ENCODE measurements at regions not wholly inside any gene's neighbourhood (a gene's known extent, or its start where the extent isn't known, plus 50 kb on each side); places are given as distances from the start of the nearest gene placed in this dataset.
"Not testable (repeated sequence)": the region's sequence is repeated elsewhere in the genome, so short reads cannot be mapped to it uniquely, and the experiment has no call there.

GRCh38 chr3:189014526-189014925 lies 157.2 kb upstream of the TPRG1 start:
- Histone ChIP-seq H3K4me1 (ENCODE audit: control insufficient read depth, insufficient read depth, low read length, poor library complexity, severe bottlenecking) (no peaks in the 10 kb centered on the region), H3K4me3 (ENCODE audit: extremely low read depth, insufficient read depth, low read length, poor library complexity, severe bottlenecking) (no peak overlapping the region), H3K27ac (ENCODE audit: low read depth, low read length, severe bottlenecking) (no peak overlapping the region), H3K9me3 (ENCODE audit: control insufficient read depth, low read length) (peaks cover 11% of the 10 kb centered on the region), H3K36me3 (ENCODE audit: control insufficient read depth, insufficient read depth, low read length) (no peaks in the 10 kb centered on the region)

GRCh38 chr3:189022576-189023466 lies 148.9 kb upstream of the TPRG1 start:
- not testable (repeated sequence) for H3K9me3 ChIP-seq (ENCODE audit: control insufficient read depth, low read length); H3K4me1 ChIP-seq (ENCODE audit: control insufficient read depth, insufficient read depth, low read length, poor library complexity, severe bottlenecking); H3K36me3 ChIP-seq (ENCODE audit: control insufficient read depth, insufficient read depth, low read length); H3K27ac ChIP-seq (ENCODE audit: low read depth, low read length, severe bottlenecking); H3K4me3 ChIP-seq (ENCODE audit: extremely low read depth, insufficient read depth, low read length, poor library complexity, severe bottlenecking)
- 82 to 93% methylated on average over 14 to 30 of the region's 39 CpGs for WGBS, 2 experiments (ENCODE audit: insufficient coverage in 2 of 2)

GRCh38 chr3:189025866-189026265 lies 145.9 kb upstream of the TPRG1 start:
- Histone ChIP-seq H3K36me3 (ENCODE audit: control insufficient read depth, insufficient read depth, low read length) (no peaks in the 10 kb centered on the region), H3K4me1 (ENCODE audit: control insufficient read depth, insufficient read depth, low read length, poor library complexity, severe bottlenecking) (no peaks in the 10 kb centered on the region), H3K4me3 (ENCODE audit: extremely low read depth, insufficient read depth, low read length, poor library complexity, severe bottlenecking) (no peak overlapping the region), H3K27ac (ENCODE audit: low read depth, low read length, severe bottlenecking) (no peak overlapping the region), H3K9me3 (ENCODE audit: control insufficient read depth, low read length) (peaks cover 5% of the 10 kb centered on the region)
- WGBS, 2 experiments (ENCODE audit: insufficient coverage in 2 of 2) = 80% methylated on average over 1 of the region's 2 CpGs; no CpG with 5 or more reads in 1 of the 2 experiments

- H3K4me3 ChIP-seq (ENCODE audit: extremely low read depth, insufficient read depth, low read length, poor library complexity, severe bottlenecking) = no peak overlapping the region
- no peaks in the 10 kb centered on the region for H3K4me1 ChIP-seq (ENCODE audit: control insufficient read depth, insufficient read depth, low read length, poor library complexity, severe bottlenecking)
- 85% methylated on average over 2 of the region's 4 CpGs; no CpG with 5 or more reads in 1 of the 2 experiments for WGBS, 2 experiments (ENCODE audit: insufficient coverage in 2 of 2)
- H3K9me3 ChIP-seq (ENCODE audit: control insufficient read depth, low read length) = peaks cover 5% of the 10 kb centered on the region
- H3K36me3 ChIP-seq (ENCODE audit: control insufficient read depth, insufficient read depth, low read length) = no peaks in the 10 kb centered on the region
- H3K27ac ChIP-seq (ENCODE audit: low read depth, low read length, severe bottlenecking) = no peak overlapping the region
These were observed 144.1 kb upstream of the TPRG1 start for GRCh38 chr3:189027626-189028155.

GRCh38 chr3:189038773-189039745 lies 132.7 kb upstream of the TPRG1 start:
- H3K27ac ChIP-seq (ENCODE audit: low read depth, low read length, severe bottlenecking) = no peak overlapping the region
- no peak overlapping the region for H3K4me3 ChIP-seq (ENCODE audit: extremely low read depth, insufficient read depth, low read length, poor library complexity, severe bottlenecking)
- WGBS, 2 experiments (ENCODE audit: insufficient coverage in 2 of 2) = 71 to 100% methylated on average over 1 to 2 of the region's 2 CpGs
- H3K9me3 ChIP-seq (ENCODE audit: control insufficient read depth, low read length) = no peaks in the 10 kb centered on the region
- no peaks in the 10 kb centered on the region for H3K36me3 ChIP-seq (ENCODE audit: control insufficient read depth, insufficient read depth, low read length)
- no peaks in the 10 kb centered on the region for H3K4me1 ChIP-seq (ENCODE audit: control insufficient read depth, insufficient read depth, low read length, poor library complexity, severe bottlenecking)

- Histone ChIP-seq H3K9me3 (ENCODE audit: control insufficient read depth, low read length) (no peaks in the 10 kb centered on the region), H3K4me1 (ENCODE audit: control insufficient read depth, insufficient read depth, low read length, poor library complexity, severe bottlenecking) (no peaks in the 10 kb centered on the region), H3K27ac (ENCODE audit: low read depth, low read length, severe bottlenecking) (no peak overlapping the region), H3K4me3 (ENCODE audit: extremely low read depth, insufficient read depth, low read length, poor library complexity, severe bottlenecking) (no peak overlapping the region), H3K36me3 (ENCODE audit: control insufficient read depth, insufficient read depth, low read length) (no peaks in the 10 kb centered on the region)
- WGBS, 2 experiments (ENCODE audit: insufficient coverage in 2 of 2) = 0 to 67% methylated on average over 1 to 3 of the region's 4 CpGs
These were observed 131.0 kb upstream of the TPRG1 start for GRCh38 chr3:189040656-189041335.

GRCh38 chr3:189041482-189042090 lies 130.2 kb upstream of the TPRG1 start:
- H3K4me3 ChIP-seq (ENCODE audit: extremely low read depth, insufficient read depth, low read length, poor library complexity, severe bottlenecking) = no peak overlapping the region
- 75 to 78% methylated on average over 1 of the region's 2 CpGs for WGBS, 2 experiments (ENCODE audit: insufficient coverage in 2 of 2)
- H3K36me3 ChIP-seq (ENCODE audit: control insufficient read depth, insufficient read depth, low read length) = no peaks in the 10 kb centered on the region
- H3K9me3 ChIP-seq (ENCODE audit: control insufficient read depth, low read length) = no peaks in the 10 kb centered on the region
- no peaks in the 10 kb centered on the region for H3K4me1 ChIP-seq (ENCODE audit: control insufficient read depth, insufficient read depth, low read length, poor library complexity, severe bottlenecking)
- no peak overlapping the region for H3K27ac ChIP-seq (ENCODE audit: low read depth, low read length, severe bottlenecking)

- H3K27ac ChIP-seq (ENCODE audit: low read depth, low read length, severe bottlenecking) = no peak overlapping the region
- H3K9me3 ChIP-seq (ENCODE audit: control insufficient read depth, low read length) = no peaks in the 10 kb centered on the region
- no peaks in the 10 kb centered on the region for H3K36me3 ChIP-seq (ENCODE audit: control insufficient read depth, insufficient read depth, low read length)
- WGBS, 2 experiments (ENCODE audit: insufficient coverage in 2 of 2) = 86 to 100% methylated on average over 2 to 3 of the region's 4 CpGs
- no peaks in the 10 kb centered on the region for H3K4me1 ChIP-seq (ENCODE audit: control insufficient read depth, insufficient read depth, low read length, poor library complexity, severe bottlenecking)
- H3K4me3 ChIP-seq (ENCODE audit: extremely low read depth, insufficient read depth, low read length, poor library complexity, severe bottlenecking) = no peak overlapping the region
These were observed 128.9 kb upstream of the TPRG1 start for GRCh38 chr3:189042832-189043231.

- 88 to 95% methylated on average over 3 to 4 of the region's 7 CpGs for WGBS, 2 experiments (ENCODE audit: insufficient coverage in 2 of 2)
- H3K4me1 ChIP-seq (ENCODE audit: control insufficient read depth, insufficient read depth, low read length, poor library complexity, severe bottlenecking) = no peaks in the 10 kb centered on the region
- no peak overlapping the region for H3K27ac ChIP-seq (ENCODE audit: low read depth, low read length, severe bottlenecking)
- H3K36me3 ChIP-seq (ENCODE audit: control insufficient read depth, insufficient read depth, low read length) = no peaks in the 10 kb centered on the region
- no peaks in the 10 kb centered on the region for H3K9me3 ChIP-seq (ENCODE audit: control insufficient read depth, low read length)
- H3K4me3 ChIP-seq (ENCODE audit: extremely low read depth, insufficient read depth, low read length, poor library complexity, severe bottlenecking) = no peak overlapping the region
These were observed 122.1 kb upstream of the TPRG1 start for GRCh38 chr3:189049458-189050236.

Measured in mesodermal cell (in vitro differentiated cells).